KMS-11 (cell line): ENCODE measurements at regions not wholly inside any gene's neighbourhood (a gene's known extent, or its start where the extent isn't known, plus 50 kb on each side); places are given as distances from the start of the nearest gene placed in this dataset.

Experiments
- H2AFZ ChIP-seq: fragments of 200-600 bp; sonication (generic); 2 replicates; pipeline ENCODE4 v1.6.1; 2016; ENCODE audit warnings: antibody characterized with exemption, mixed run types, low read depth
- H3K27ac ChIP-seq: fragments of 200-600 bp; sonication (generic); 2 replicates; pipeline ENCODE4 v1.6.1; 2016; ENCODE audit warnings: mild to moderate bottlenecking, mixed run types
- H3K27me3 ChIP-seq: fragments of 200-600 bp; sonication (generic); 2 replicates; pipeline ENCODE4 v1.6.1; 2017; ENCODE audit warnings: mild to moderate bottlenecking, low read depth, mixed run types, moderate library complexity; ENCODE audit not compliant: insufficient read depth
- H3K36me3 ChIP-seq: fragments of 200-600 bp; sonication (generic); 2 replicates; pipeline ENCODE4 v1.6.1; 2017; ENCODE audit warnings: mild to moderate bottlenecking, mixed run types; ENCODE audit not compliant: insufficient read depth
- H3K4me1 ChIP-seq: fragments of 200-600 bp; sonication (generic); 2 replicates; pipeline ENCODE4 v1.6.1; 2016; ENCODE audit warnings: mild to moderate bottlenecking, low read depth, mixed run types; ENCODE audit not compliant: poor library complexity, severe bottlenecking
- H3K4me2 ChIP-seq: fragments of 200-600 bp; sonication (generic); 2 replicates; pipeline ENCODE4 v1.7.0; 2016; ENCODE audit warnings: mild to moderate bottlenecking, mixed run types
- H3K4me3 ChIP-seq: fragments of 200-600 bp; sonication (generic); IDR thresholded peaks from 2 replicates; pipeline ENCODE4 v1.6.1; 2017; ENCODE audit warnings: low read depth, low read length, mixed read lengths; ENCODE audit not compliant: insufficient read depth
- H3K79me2 ChIP-seq: fragments of 200-600 bp; sonication (generic); 2 replicates; pipeline ENCODE4 v1.6.1; 2016; ENCODE audit warnings: low read depth, mixed run types; ENCODE audit not compliant: insufficient read depth
- H3K9ac ChIP-seq: fragments of 200-600 bp; sonication (generic); 2 replicates; pipeline ENCODE4 v1.6.1; 2016; ENCODE audit warnings: mild to moderate bottlenecking, mixed run types
- H4K20me1 ChIP-seq: fragments of 200-600 bp; sonication (generic); 2 replicates; pipeline ENCODE4 v1.6.1; 2016; ENCODE audit warnings: mild to moderate bottlenecking, mixed run types; ENCODE audit not compliant: insufficient read depth
- CTCF ChIP-seq: fragments of 200-600 bp; sonication (generic); conservative IDR thresholded peaks from 2 replicates; pipeline ENCODE4 v1.6.1; 2017; ENCODE audit warnings: low read depth, mild to moderate bottlenecking, antibody characterized with exemption, low read length, moderate library complexity, mixed read lengths

GRCh38 chr13:23987331-23987894 is 90.1 kb upstream of the C1QTNF9B start:
- TF ChIP-seq CTCF: no peak
- no peak overlapping the region for H3K4me3 ChIP-seq
- H3K4me2 ChIP-seq: no peak overlapping the region
- H3K27me3 ChIP-seq: no peaks in the 10 kb centered on the region
- no peaks in the 10 kb centered on the region for H4K20me1 ChIP-seq
- H3K27ac ChIP-seq: no peak overlapping the region
- no peaks in the 10 kb centered on the region for H3K36me3 ChIP-seq
- no peaks in the 10 kb centered on the region for H3K79me2 ChIP-seq
- H2AFZ ChIP-seq: no peak overlapping the region
- no peaks in the 10 kb centered on the region for H3K4me1 ChIP-seq
- no peak overlapping the region for H3K9ac ChIP-seq

- no peaks in the 10 kb centered on the region for H3K79me2 ChIP-seq
These were observed 91.3 kb upstream of the C1QTNF9B start for GRCh38 chr13:23988546-23989122.

GRCh38 chr13:23990455-23990854 is 93.2 kb upstream of the C1QTNF9B start:
- Histone ChIP-seq H3K79me2 (no peaks in the 10 kb centered on the region), H3K4me1 (no peaks in the 10 kb centered on the region), H3K9ac (no peak overlapping the region), H4K20me1 (no peaks in the 10 kb centered on the region), H3K36me3 (no peaks in the 10 kb centered on the region), H3K27ac (no peak overlapping the region), H3K27me3 (no peaks in the 10 kb centered on the region), H3K4me2 (no peak overlapping the region), H2AFZ (no peak overlapping the region), H3K4me3 (no peak overlapping the region)
- TF ChIP-seq CTCF: no peak

More at GRCh38 chr13:23988546-23989122, 91.3 kb upstream of the C1QTNF9B start:
- Histone ChIP-seq H3K4me1 (no peaks in the 10 kb centered on the region), H3K4me2 (no peak overlapping the region), H3K27me3 (no peaks in the 10 kb centered on the region), H3K27ac (no peak overlapping the region), H2AFZ (no peak overlapping the region), H4K20me1 (no peaks in the 10 kb centered on the region), H3K9ac (no peak overlapping the region), H3K4me3 (no peak overlapping the region), H3K36me3 (no peaks in the 10 kb centered on the region)
- no peak for TF ChIP-seq CTCF

- TF ChIP-seq CTCF: no peak
- no peak overlapping the region for H2AFZ ChIP-seq
- no peaks in the 10 kb centered on the region for H3K27me3 ChIP-seq
- H4K20me1 ChIP-seq: no peaks in the 10 kb centered on the region
- no peaks in the 10 kb centered on the region for H3K4me1 ChIP-seq
- H3K9ac ChIP-seq: no peak overlapping the region
- no peak overlapping the region for H3K4me2 ChIP-seq
- H3K36me3 ChIP-seq: no peaks in the 10 kb centered on the region
- H3K4me3 ChIP-seq: no peak overlapping the region
- no peaks in the 10 kb centered on the region for H3K79me2 ChIP-seq
- H3K27ac ChIP-seq: no peak overlapping the region
These were observed 93.8 kb upstream of the C1QTNF9B start for GRCh38 chr13:23991119-23991518.
